Stimulated activated CD4-positive, alpha-beta T cell treated with anti-CD3 and anti-CD28 coated beads, Interleukin-1b, Interleukin-23, amount 100 ng/mL, for 24 hours (primary cell): ENCODE measurements at regions not wholly inside any gene's neighbourhood (a gene's known extent, or its start where the extent isn't known, plus 50 kb on each side); places are given as distances from the start of the nearest gene placed in this dataset.
A peak's percentile ranks its signal among the peaks of the same experiment; 100 is the strongest.
"Not testable (repeated sequence)": the region's sequence is repeated elsewhere in the genome, so short reads cannot be mapped to it uniquely, and the experiment has no call there.

Experiments
- DNase-seq, 4 experiments: peaks; one replicate each; pipeline ENCODE4 v3.0.0-alpha.2; 2020; ENCODE audit warnings: low read depth in 4 of 4, low spot score in 1 of 4

- DNase-seq, result not testable (repeated sequence)
These were observed 102.8 kb downstream of the LAT start for GRCh38 chr16:29087673-29088072.

- peak in 2 of 4 experiments; percentile 20 to 30 for DNase-seq
These were observed 97.2 kb downstream of the LAT start for GRCh38 chr16:29081829-29082639.

- peak in 2 of 4 experiments; percentile 13 to 25 for DNase-seq
These were observed 89.9 kb downstream of the LAT start for GRCh38 chr16:29074554-29075402.

GRCh38 chr16:29062235-29062634 lies 77.4 kb downstream of the LAT start:
- DNase-seq, result not testable (repeated sequence)

- not testable (repeated sequence) for DNase-seq
These were observed 76.6 kb downstream of the LAT start for GRCh38 chr16:29061467-29061921.

- DNase-seq, result not testable (repeated sequence)
These were observed 75.4 kb downstream of the LAT start for GRCh38 chr16:29060022-29060810.

GRCh38 chr16:29059575-29059974 lies 74.7 kb downstream of the LAT start:
- not testable (repeated sequence) for DNase-seq
